Dermis microvascular lymphatic vessel endothelial cell (primary cell): ENCODE measurements at regions not wholly inside any gene's neighbourhood (a gene's known extent, or its start where the extent isn't known, plus 50 kb on each side); places are given as distances from the start of the nearest gene placed in this dataset.
"Not testable (repeated sequence)": the region's sequence is repeated elsewhere in the genome, so short reads cannot be mapped to it uniquely, and the experiment has no call there.

Experiments
- DNase-seq, 2 donors: peaks; one replicate each; pipeline versions ENCODE4 v3.0.0 to v3.0.0-alpha.2; 2010; ENCODE audit warnings: low read depth in 2 of 2

- DNase-seq, result peak; percentile 93
Observed at GRCh38 chr9:41018948-41019347, 109.5 kb downstream of the FOXD4L6 start.

GRCh38 chr9:41016699-41017098 lies 111.8 kb downstream of the FOXD4L6 start:
- DNase-seq, result not testable (repeated sequence)

- not testable (repeated sequence) for DNase-seq
Observed at GRCh38 chr9:40999952-41000700, 128.4 kb downstream of the FOXD4L6 start.

GRCh38 chr9:40995490-40995889 lies 133.0 kb downstream of the FOXD4L6 start:
- DNase-seq, result not testable (repeated sequence)

- not testable (repeated sequence) for DNase-seq
Observed at GRCh38 chr9:40993842-40994241, 134.6 kb downstream of the FOXD4L6 start.

- not testable (repeated sequence) for DNase-seq
Observed at GRCh38 chr9:40993375-40993774, 135.1 kb downstream of the FOXD4L6 start.

- DNase-seq, result peak; percentile 65 to 76
Observed at GRCh38 chr9:40992472-40992821, 136.0 kb downstream of the FOXD4L6 start.

GRCh38 chr9:40991741-40992471 lies 136.6 kb downstream of the FOXD4L6 start:
- DNase-seq, result peak; percentile 92 to 99

- DNase-seq, result not testable (repeated sequence)
Observed at GRCh38 chr9:40991100-40991740, 137.3 kb downstream of the FOXD4L6 start.

- not testable (repeated sequence) for DNase-seq
Observed at GRCh38 chr9:40986332-40986731, 142.1 kb downstream of the FOXD4L6 start.

GRCh38 chr9:40975351-40975750 lies 153.1 kb downstream of the FOXD4L6 start:
- DNase-seq, result not testable (repeated sequence)

- not testable (repeated sequence) for DNase-seq
Observed at GRCh38 chr9:40974912-40975311, 153.6 kb downstream of the FOXD4L6 start.

- not testable (repeated sequence) for DNase-seq
Observed at GRCh38 chr9:40971773-40972172, 156.7 kb downstream of the FOXD4L6 start.

GRCh38 chr9:40970340-40970739 lies 158.1 kb downstream of the FOXD4L6 start:
- DNase-seq, result not testable (repeated sequence)

- not testable (repeated sequence) for DNase-seq
Observed at GRCh38 chr9:40962461-40962860, 166.0 kb downstream of the FOXD4L6 start.

GRCh38 chr9:40951876-40952494 lies 176.5 kb downstream of the FOXD4L6 start:
- DNase-seq, result not testable (repeated sequence)

GRCh38 chr9:40946228-40946627 lies 182.3 kb downstream of the FOXD4L6 start:
- not testable (repeated sequence) for DNase-seq

GRCh38 chr9:40942730-40943129 lies 185.8 kb downstream of the FOXD4L6 start:
- not testable (repeated sequence) for DNase-seq

- DNase-seq, result not testable (repeated sequence)
Observed at GRCh38 chr9:40939888-40940209, 188.6 kb downstream of the FOXD4L6 start.

- not testable (repeated sequence) for DNase-seq
Observed at GRCh38 chr9:40939201-40939887, 189.1 kb downstream of the FOXD4L6 start.

- DNase-seq, result no peak
Observed at GRCh38 chr9:40935336-40935735, 193.1 kb downstream of the FOXD4L6 start.
